DOHH2 (cell line): ENCODE measurements at regions not wholly inside any gene's neighbourhood (a gene's known extent, or its start where the extent isn't known, plus 50 kb on each side); places are given as distances from the start of the nearest gene placed in this dataset.

Source experiments
- H3F3A ChIP-seq: fragments of 200-600 bp; sonication (generic), shearing (Covaris generic); 2 replicates; pipeline ENCODE4 v1.6.0; 2016; ENCODE audit warnings: antibody characterized with exemption, mild to moderate bottlenecking; ENCODE audit not compliant: control insufficient read depth, insufficient read depth
- H3K27ac ChIP-seq: fragments of 200-600 bp; sonication (generic); 2 replicates; pipeline ENCODE4 v1.5.1; 2014; ENCODE audit warnings: low read depth, mild to moderate bottlenecking, low read length, moderate library complexity
- H3K27me3 ChIP-seq: fragments of 200-600 bp; sonication (generic); 2 replicates; pipeline ENCODE4 v1.6.1; 2014; ENCODE audit warnings: mild to moderate bottlenecking, low read length, mixed read lengths; ENCODE audit not compliant: control insufficient read depth
- H3K36me3 ChIP-seq: fragments of 200-600 bp; sonication (generic); 2 replicates; pipeline ENCODE4 v1.6.1; 2014; ENCODE audit warnings: mild to moderate bottlenecking, low read length, moderate library complexity, mixed read lengths; ENCODE audit not compliant: control insufficient read depth
- H3K4me1 ChIP-seq: fragments of 200-600 bp; sonication (generic); 2 replicates; pipeline ENCODE4 v1.6.1; 2014; ENCODE audit warnings: mild to moderate bottlenecking, low read length, mixed read lengths; ENCODE audit not compliant: control insufficient read depth
- H3K4me2 ChIP-seq: fragments of 200-600 bp; sonication (generic); 2 replicates; pipeline ENCODE4 v1.6.0; 2014; ENCODE audit warnings: mild to moderate bottlenecking, low read length, moderate library complexity
- H3K4me3 ChIP-seq: fragments of 200-600 bp; sonication (generic); 2 replicates; pipeline ENCODE4 v1.5.1; 2014; ENCODE audit warnings: mild to moderate bottlenecking, low read length, mixed read lengths
- H3K79me2 ChIP-seq: fragments of 200-600 bp; sonication (generic); 2 replicates; pipeline ENCODE4 v1.6.1; 2014; ENCODE audit warnings: mild to moderate bottlenecking, low read length, mixed read lengths; ENCODE audit not compliant: control insufficient read depth
- H3K9me2 ChIP-seq: fragments of 200-600 bp; sonication (generic); replicated peaks from 2 replicates; pipeline ENCODE4 v1.6.1; 2014; ENCODE audit warnings: mild to moderate bottlenecking, low read length, mixed read lengths; ENCODE audit not compliant: control insufficient read depth
- H3K9me3 ChIP-seq: fragments of 200-600 bp; sonication (generic); 2 replicates; pipeline ENCODE4 v1.6.1; 2014; ENCODE audit warnings: antibody characterized with exemption, low read length, mixed read lengths; ENCODE audit not compliant: control insufficient read depth, insufficient read depth
- H4K20me1 ChIP-seq: fragments of 200-600 bp; sonication (generic); 2 replicates; pipeline ENCODE4 v1.6.0; 2014; ENCODE audit warnings: low read depth, mild to moderate bottlenecking, antibody characterized with exemption, low read length, moderate library complexity; ENCODE audit not compliant: control insufficient read depth, insufficient read depth
- CTCF ChIP-seq: fragments of 200-600 bp; sonication (generic); IDR thresholded peaks from one replicate; pipeline ENCODE4 v1.5.1; 2014; ENCODE audit warnings: antibody characterized with exemption, mild to moderate bottlenecking, low read depth, low read length; ENCODE audit not compliant: poor library complexity, severe bottlenecking
- EZH2phosphoT487 ChIP-seq: fragments of 200-600 bp; sonication (generic); IDR thresholded peaks from 2 replicates; pipeline ENCODE4 v1.6.1; 2017; ENCODE audit warnings: borderline replicate concordance, mild to moderate bottlenecking, antibody characterized with exemption, low read length, moderate library complexity, mixed read lengths

GRCh38 chr2:207228402-207228801 lies 62.7 kb upstream of the KLF7 start:
- Histone ChIP-seq H3F3A (no peaks in the 10 kb centered on the region), H3K4me2 (no peak overlapping the region), H3K4me3 (no peak overlapping the region), H4K20me1 (no peaks in the 10 kb centered on the region), H3K79me2 (no peaks in the 10 kb centered on the region), H3K27ac (no peak overlapping the region), H3K9me3 (no peaks in the 10 kb centered on the region), H3K27me3 (peaks cover 3% of the 10 kb centered on the region; the same call in 1 of the 2 replicates), H3K9me2 (no peaks in the 10 kb centered on the region), H3K36me3 (no peaks in the 10 kb centered on the region), H3K4me1 (no peaks in the 10 kb centered on the region)
- TF ChIP-seq EZH2phosphoT487, result no peak
- TF ChIP-seq CTCF, result no peak

GRCh38 chr2:207229161-207229560 lies 63.4 kb upstream of the KLF7 start:
- Histone ChIP-seq H3K27ac (no peak overlapping the region), H3K4me1 (no peaks in the 10 kb centered on the region), H3K9me2 (no peaks in the 10 kb centered on the region), H4K20me1 (no peaks in the 10 kb centered on the region), H3K9me3 (no peaks in the 10 kb centered on the region), H3K4me3 (no peak overlapping the region), H3K36me3 (no peaks in the 10 kb centered on the region), H3K4me2 (no peak overlapping the region), H3K27me3 (peaks cover 3% of the 10 kb centered on the region; the same call in 1 of the 2 replicates), H3K79me2 (no peaks in the 10 kb centered on the region), H3F3A (no peaks in the 10 kb centered on the region)
- TF ChIP-seq CTCF (no peak), EZH2phosphoT487 (no peak)

GRCh38 chr2:207230261-207231105 lies 64.7 kb upstream of the KLF7 start:
- Histone ChIP-seq H3K27me3 (no peaks in the 10 kb centered on the region), H4K20me1 (no peaks in the 10 kb centered on the region), H3F3A (no peaks in the 10 kb centered on the region), H3K4me3 (no peak overlapping the region), H3K27ac (no peak overlapping the region), H3K9me2 (no peaks in the 10 kb centered on the region), H3K36me3 (no peaks in the 10 kb centered on the region), H3K79me2 (no peaks in the 10 kb centered on the region), H3K4me2 (no peak overlapping the region), H3K9me3 (no peaks in the 10 kb centered on the region), H3K4me1 (no peaks in the 10 kb centered on the region)
- TF ChIP-seq CTCF, result peak; percentile 66
- TF ChIP-seq EZH2phosphoT487, result no peak
